HG03280 (cell line): ENCODE measurements at regions not wholly inside any gene's neighbourhood (a gene's known extent, or its start where the extent isn't known, plus 50 kb on each side); places are given as distances from the start of the nearest gene placed in this dataset.

ENCODE experiments used
- ATAC-seq: cut with Tn5 transposase; IDR thresholded peaks from one replicate; pipeline ENCODE4 v1.9.1; 2021; ENCODE audit warnings: mild to moderate bottlenecking, moderate library complexity; ENCODE audit not compliant: unreplicated experiment

- no peak for ATAC-seq
These were observed 657.2 kb downstream of the IRS1 start for GRCh38 chr2:226142463-226142862.

- no peak for ATAC-seq
These were observed 659.0 kb downstream of the IRS1 start for GRCh38 chr2:226140594-226140993.

GRCh38 chr2:226139759-226140158, 659.9 kb downstream of the IRS1 start:
- no peak for ATAC-seq

GRCh38 chr2:226137201-226137811, 662.3 kb downstream of the IRS1 start:
- no peak for ATAC-seq

GRCh38 chr2:226136739-226137138, 662.9 kb downstream of the IRS1 start:
- no peak for ATAC-seq

- ATAC-seq: no peak
These were observed 663.6 kb downstream of the IRS1 start for GRCh38 chr2:226135861-226136548.

- ATAC-seq: no peak
These were observed 667.1 kb downstream of the IRS1 start for GRCh38 chr2:226132323-226133215.

- ATAC-seq: no peak
These were observed 668.3 kb downstream of the IRS1 start for GRCh38 chr2:226131299-226131784.

GRCh38 chr2:226130192-226130591, 669.4 kb downstream of the IRS1 start:
- no peak for ATAC-seq

GRCh38 chr2:226127682-226128081, 671.9 kb downstream of the IRS1 start:
- ATAC-seq: no peak

GRCh38 chr2:226126104-226126503, 673.5 kb downstream of the IRS1 start:
- ATAC-seq: no peak

GRCh38 chr2:226125176-226125883, 674.3 kb downstream of the IRS1 start:
- no peak for ATAC-seq

- no peak for ATAC-seq
These were observed 675.0 kb downstream of the IRS1 start for GRCh38 chr2:226124548-226125011.

- ATAC-seq: no peak
These were observed 676.3 kb downstream of the IRS1 start for GRCh38 chr2:226123300-226123699.

GRCh38 chr2:226122041-226122440, 677.6 kb downstream of the IRS1 start:
- ATAC-seq: no peak

- ATAC-seq: no peak
These were observed 678.4 kb downstream of the IRS1 start for GRCh38 chr2:226121046-226121738.

- ATAC-seq: no peak
These were observed 680.9 kb downstream of the IRS1 start for GRCh38 chr2:226118471-226119429.

- ATAC-seq: no peak
These were observed 682.0 kb downstream of the IRS1 start for GRCh38 chr2:226117510-226118065.

GRCh38 chr2:226116346-226116745, 683.3 kb downstream of the IRS1 start:
- ATAC-seq: no peak
